WERI-Rb-1 (cell line): ENCODE measurements at regions not wholly inside any gene's neighbourhood (a gene's known extent, or its start where the extent isn't known, plus 50 kb on each side); places are given as distances from the start of the nearest gene placed in this dataset.

Experiments used
- DNase-seq: peaks from one replicate; pipeline ENCODE4 v3.0.0-alpha.2; 2020
- H3K27ac ChIP-seq: fragments of 250-450 bp; sonication (Bioruptor Pico); 2 replicates; pipeline ENCODE4 v1.5.1; 2020; ENCODE audit warnings: mild to moderate bottlenecking, moderate library complexity
- H3K27me3 ChIP-seq: fragments of 250-450 bp; sonication (Bioruptor Pico); 2 replicates; pipeline ENCODE4 v1.5.1; 2021; ENCODE audit warnings: mild to moderate bottlenecking, low read depth, moderate library complexity; ENCODE audit not compliant: insufficient read depth, severe bottlenecking
- H3K36me3 ChIP-seq: fragments of 250-450 bp; sonication (Bioruptor Pico); 2 replicates; pipeline ENCODE4 v1.5.1; 2020; ENCODE audit warnings: mild to moderate bottlenecking, moderate library complexity
- H3K4me3 ChIP-seq: 2 replicates; pipeline ENCODE4 v1.5.1; 2011; ENCODE audit warnings: low read depth, mild to moderate bottlenecking, control low read depth, low read length
- H3K9me3 ChIP-seq: fragments of 250-450 bp; sonication (Bioruptor Pico); 2 replicates; pipeline ENCODE4 v1.5.1; 2021; ENCODE audit warnings: mild to moderate bottlenecking, moderate library complexity; ENCODE audit not compliant: severe bottlenecking
- CTCF ChIP-seq: IDR thresholded peaks from 2 replicates; pipeline ENCODE4 v1.5.1; 2011; ENCODE audit warnings: low read depth, mild to moderate bottlenecking, control low read depth, inconsistent platforms, low read length

GRCh38 chr4:141570290-141570689, 66.1 kb upstream of the IL15 start:
- no peak overlapping the region for H3K4me3 ChIP-seq
- no peak for TF ChIP-seq CTCF
- H3K27ac ChIP-seq = no peak overlapping the region
- no peak for DNase-seq
- no peaks in the 10 kb centered on the region for H3K27me3 ChIP-seq
- no peaks in the 10 kb centered on the region for H3K36me3 ChIP-seq
- H3K9me3 ChIP-seq = no peaks in the 10 kb centered on the region

GRCh38 chr4:141571362-141571761, 65.0 kb upstream of the IL15 start:
- Histone ChIP-seq H3K27ac (no peak overlapping the region), H3K4me3 (no peak overlapping the region), H3K27me3 (no peaks in the 10 kb centered on the region), H3K36me3 (no peaks in the 10 kb centered on the region), H3K9me3 (no peaks in the 10 kb centered on the region)
- TF ChIP-seq CTCF = no peak
- no peak for DNase-seq

- H3K9me3 ChIP-seq = no peaks in the 10 kb centered on the region
- H3K36me3 ChIP-seq = no peaks in the 10 kb centered on the region
- H3K27me3 ChIP-seq = no peaks in the 10 kb centered on the region
- TF ChIP-seq CTCF = no peak
- no peak overlapping the region for H3K4me3 ChIP-seq
- DNase-seq = no peak
- no peak overlapping the region for H3K27ac ChIP-seq
Observed at GRCh38 chr4:141571793-141572192, 64.6 kb upstream of the IL15 start.

GRCh38 chr4:141573678-141574077, 62.7 kb upstream of the IL15 start:
- no peak overlapping the region for H3K27ac ChIP-seq
- H3K27me3 ChIP-seq = no peaks in the 10 kb centered on the region
- DNase-seq = no peak
- H3K9me3 ChIP-seq = no peaks in the 10 kb centered on the region
- no peak overlapping the region for H3K4me3 ChIP-seq
- TF ChIP-seq CTCF = no peak
- no peaks in the 10 kb centered on the region for H3K36me3 ChIP-seq

- no peaks in the 10 kb centered on the region for H3K27me3 ChIP-seq
- no peak overlapping the region for H3K4me3 ChIP-seq
- no peak overlapping the region for H3K27ac ChIP-seq
- no peaks in the 10 kb centered on the region for H3K9me3 ChIP-seq
- TF ChIP-seq CTCF = no peak
- DNase-seq = no peak
- H3K36me3 ChIP-seq = no peaks in the 10 kb centered on the region
Observed at GRCh38 chr4:141575884-141576283, 60.5 kb upstream of the IL15 start.

- TF ChIP-seq CTCF = no peak
- Histone ChIP-seq H3K9me3 (no peaks in the 10 kb centered on the region), H3K4me3 (no peak overlapping the region), H3K27me3 (no peaks in the 10 kb centered on the region), H3K27ac (no peak overlapping the region), H3K36me3 (no peaks in the 10 kb centered on the region)
- DNase-seq = no peak
Observed at GRCh38 chr4:141576585-141577110, 59.7 kb upstream of the IL15 start.
